Stimulated activated CD8-positive, alpha-beta memory T cell treated with anti-CD3 and anti-CD28 coated beads, Interleukin-12 subunit alpha, Interleukin-12 subunit beta, amount 100 ng/mL, for 24 hours (primary cell): ENCODE measurements at regions not wholly inside any gene's neighbourhood (a gene's known extent, or its start where the extent isn't known, plus 50 kb on each side); places are given as distances from the start of the nearest gene placed in this dataset.

Experiments used
- DNase-seq: peaks from one replicate; pipeline ENCODE4 v3.0.0-alpha.2; 2020; ENCODE audit errors: extremely low read depth

DNA sequence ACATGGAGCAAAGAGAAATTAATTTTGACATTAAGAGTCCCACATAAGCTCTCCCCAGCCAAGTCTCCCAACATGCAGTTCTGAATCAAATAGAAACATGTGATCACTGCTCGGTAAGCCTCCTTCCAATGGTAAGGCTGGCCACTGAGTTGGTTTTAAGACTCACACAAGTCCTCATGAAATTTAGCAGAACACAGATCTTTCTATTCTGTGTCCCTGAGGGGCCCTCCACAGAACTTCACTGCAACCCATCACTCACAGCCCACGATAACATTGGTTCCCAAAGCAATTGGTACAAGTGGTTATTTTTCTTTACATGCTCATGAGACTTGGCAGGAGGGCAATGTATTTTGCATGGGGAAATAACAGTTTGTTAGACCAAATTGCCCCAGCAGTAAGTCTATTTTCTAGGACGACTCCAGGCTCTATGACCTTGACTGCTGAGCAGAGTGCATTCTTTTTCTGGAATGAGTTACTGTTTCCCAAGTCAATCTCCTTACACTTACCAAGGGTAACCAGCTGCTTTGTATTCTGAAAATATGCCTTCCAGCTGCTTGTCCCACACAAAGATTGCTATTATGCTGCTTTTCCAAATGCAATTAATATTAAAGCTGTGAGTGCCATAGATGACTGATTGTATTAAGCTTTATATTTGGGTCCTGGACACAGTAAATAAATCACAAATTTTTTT, 142.3 kb upstream of the TANK start:
- DNase-seq = no peak

GRCh38 chr2:161019311-161019710, 140.9 kb upstream of the TANK start:
- no peak for DNase-seq

DNA sequence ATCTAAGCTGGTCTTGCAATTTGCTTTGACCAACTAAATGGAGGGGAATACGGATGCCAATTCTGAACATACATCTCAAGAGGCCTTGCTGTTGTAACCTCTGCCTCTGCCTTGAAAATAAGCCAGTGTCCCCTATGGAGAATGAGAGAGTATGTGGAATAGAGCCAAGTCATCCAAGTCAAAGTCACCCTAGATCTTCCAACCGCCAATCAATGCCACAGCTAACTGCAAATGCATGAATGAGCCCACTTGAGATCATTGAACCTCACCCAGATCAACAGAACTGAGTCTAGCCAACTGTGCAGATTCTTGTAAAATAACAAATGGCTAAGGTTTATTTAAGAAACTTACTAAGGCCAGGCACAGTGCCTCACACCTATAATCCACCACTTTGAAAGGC, 139.8 kb upstream of the TANK start:
- no peak for DNase-seq

DNA sequence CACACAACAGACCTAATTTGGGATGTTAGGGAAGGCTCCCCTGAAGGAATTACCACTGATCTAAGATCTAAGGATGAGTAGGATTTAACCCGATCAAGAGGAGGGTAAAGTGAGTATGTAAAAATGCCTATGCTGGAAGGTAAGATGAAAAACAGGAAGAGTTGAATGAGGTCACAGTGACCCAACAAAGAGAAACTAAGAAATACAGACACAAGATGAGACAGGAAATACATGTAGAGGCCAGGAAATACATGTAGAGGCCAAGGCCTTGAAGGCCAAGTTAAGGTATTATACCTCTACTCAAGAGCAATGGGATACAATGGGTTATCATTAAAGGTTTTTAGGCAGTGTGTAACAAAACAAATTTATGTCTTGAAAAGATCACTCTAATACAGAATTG, 131.6 kb upstream of the TANK start:
- no peak for DNase-seq

GRCh38 chr2:161029321-161029720, 130.9 kb upstream of the TANK start:
- DNase-seq = no peak

DNA sequence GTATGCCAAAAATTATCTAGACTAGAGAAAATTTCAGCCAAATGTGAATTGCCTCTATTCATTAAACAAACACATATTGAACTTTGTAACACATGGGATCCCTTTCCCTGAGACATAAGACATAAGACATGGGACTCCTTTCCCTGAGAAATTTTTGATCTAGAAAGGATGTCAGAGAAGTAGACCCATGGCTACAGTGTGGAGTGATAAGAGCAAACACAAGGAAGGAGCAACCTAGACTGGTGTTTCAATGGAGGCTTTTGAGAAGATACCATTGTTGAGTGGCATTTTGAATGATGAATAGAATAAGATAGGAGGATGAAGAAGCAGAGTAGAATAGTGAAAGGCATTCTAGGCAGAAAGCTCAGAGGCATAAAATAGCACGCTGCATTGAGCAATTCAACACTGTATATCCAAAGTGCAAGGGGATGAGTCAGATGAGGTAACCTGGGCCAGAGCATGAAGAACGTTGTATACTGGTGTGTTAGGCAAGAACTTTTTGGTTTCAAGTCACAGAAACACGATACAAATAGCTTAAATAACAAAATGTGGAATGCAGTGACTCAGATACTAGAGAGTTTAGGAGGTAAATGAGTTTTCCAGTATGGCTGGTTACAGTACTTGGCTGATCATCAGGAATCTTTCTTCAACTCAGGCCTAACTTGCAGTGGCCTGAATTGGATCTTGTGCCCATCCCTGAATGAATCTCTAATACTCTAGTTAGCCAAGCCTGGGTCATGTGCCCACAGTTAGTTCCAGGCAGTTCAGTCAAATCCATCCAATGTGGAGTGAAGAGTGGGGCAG, 129.8 kb upstream of the TANK start:
- DNase-seq = no peak

- no peak for DNase-seq
Measured at GRCh38 chr2:161031511-161031910, 128.7 kb upstream of the TANK start.

GRCh38 chr2:161032635-161033034, 127.6 kb upstream of the TANK start:
- no peak for DNase-seq

DNA sequence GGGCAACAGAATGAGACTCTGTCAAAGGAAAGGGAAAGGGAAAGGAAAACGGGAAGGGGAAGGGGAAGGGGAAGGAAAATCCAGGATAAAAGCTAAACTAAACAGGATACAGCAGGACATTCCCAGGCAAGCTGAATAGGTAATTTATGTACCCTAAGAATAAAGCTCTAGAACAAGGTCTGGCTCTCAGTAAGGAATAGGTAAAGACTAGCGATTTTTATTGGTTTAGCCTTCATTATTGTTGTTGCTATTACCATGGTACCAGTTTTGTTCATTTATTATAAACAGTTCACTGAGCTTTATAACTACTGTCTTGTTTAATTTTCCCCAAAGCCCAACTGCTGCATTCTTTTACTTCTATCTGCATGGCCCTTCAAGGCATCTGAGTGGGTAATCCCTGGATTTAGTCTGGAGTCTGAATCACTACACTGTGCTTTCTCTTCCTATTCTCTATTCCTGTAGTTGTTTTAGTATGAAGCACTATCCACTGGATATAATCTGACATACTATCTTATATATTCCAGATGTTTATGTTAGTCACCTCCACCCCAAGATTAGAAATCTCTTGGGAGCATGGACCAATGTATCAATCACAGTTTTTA, 127.1 kb upstream of the TANK start:
- DNase-seq = no peak

GRCh38 chr2:161036926-161037325, 123.3 kb upstream of the TANK start:
- DNase-seq = no peak

DNA sequence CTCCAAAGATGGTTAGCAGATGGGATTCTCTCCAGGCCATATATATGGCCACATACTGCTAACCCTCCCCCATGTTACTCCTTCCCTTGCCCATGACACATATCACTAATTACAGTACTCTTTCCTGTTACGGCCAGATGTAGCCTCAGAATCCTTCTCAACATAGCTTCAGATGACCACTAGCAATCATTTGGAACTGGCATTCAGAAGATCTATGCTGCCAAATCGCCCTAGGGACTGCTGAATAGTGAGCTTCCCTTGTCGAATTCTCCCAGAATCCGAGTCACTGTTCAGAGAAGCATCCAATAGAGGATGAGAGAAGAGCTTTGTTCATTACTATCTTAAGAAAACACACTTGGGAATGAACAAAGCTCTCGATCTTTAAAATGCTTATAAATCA, 121.2 kb upstream of the TANK start:
- no peak for DNase-seq

DNA sequence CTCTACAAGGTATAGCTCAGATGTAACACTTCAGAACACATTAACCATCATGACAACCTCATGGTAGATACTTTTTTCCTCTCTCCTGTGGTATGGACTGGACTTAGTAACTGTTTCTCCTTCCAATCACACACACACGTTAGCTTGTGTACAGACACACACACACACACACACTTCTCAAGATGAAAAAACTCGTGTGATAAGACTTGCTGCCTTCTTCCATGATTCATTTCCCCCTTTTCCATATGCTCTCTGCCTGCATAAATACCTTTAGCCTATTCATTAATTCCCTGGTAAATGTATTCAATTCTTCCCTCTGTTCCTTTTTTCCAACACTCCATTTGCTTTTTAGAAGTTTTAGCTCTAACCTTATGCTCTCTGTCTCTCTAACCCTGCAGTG, 118.9 kb upstream of the TANK start:
- DNase-seq = no peak

- DNase-seq = no peak
Measured at GRCh38 chr2:161042990-161043625, 117.1 kb upstream of the TANK start.

- DNase-seq = no peak
Measured at GRCh38 chr2:161044095-161044865, 115.9 kb upstream of the TANK start.

- DNase-seq = no peak
Measured at GRCh38 chr2:161044921-161045320, 115.3 kb upstream of the TANK start.

DNA sequence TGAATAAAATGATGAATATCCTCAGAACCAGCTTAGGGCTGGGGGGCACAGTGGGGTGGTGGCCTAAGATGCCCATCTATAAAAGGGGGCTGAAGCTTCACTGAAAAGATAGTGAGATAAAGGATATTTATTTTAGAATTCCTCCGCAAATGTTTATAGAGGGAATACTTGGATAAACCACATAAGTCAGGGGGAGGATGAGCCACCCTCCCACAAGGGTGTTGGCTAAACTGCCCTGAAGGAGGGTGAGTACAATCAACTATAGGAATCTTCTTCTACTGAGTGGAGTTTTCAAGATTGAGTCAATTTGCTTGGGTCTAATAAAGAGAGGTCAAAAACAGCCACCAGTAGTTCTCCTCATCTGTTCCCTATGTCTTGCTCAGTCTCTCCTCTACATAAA, 114.5 kb upstream of the TANK start:
- no peak for DNase-seq

DNA sequence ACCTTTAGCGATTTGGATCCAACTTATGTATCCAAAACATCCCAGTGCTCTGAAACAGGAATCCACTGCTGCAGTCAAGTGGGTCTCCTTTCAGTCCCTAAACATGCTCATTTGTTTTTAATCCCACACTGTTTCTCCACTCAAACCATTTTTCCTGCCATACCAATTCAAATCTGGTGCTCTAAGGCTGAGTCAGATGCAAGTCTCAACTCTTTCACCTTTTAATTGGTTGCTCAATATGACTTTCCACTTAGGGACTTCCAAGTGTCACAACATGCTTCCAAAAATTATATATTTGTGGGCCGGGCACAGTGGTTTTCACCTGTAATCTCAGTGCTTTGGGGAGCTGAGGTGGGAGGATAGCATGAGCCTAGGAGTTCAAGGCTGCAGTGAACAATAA, 113.4 kb upstream of the TANK start:
- no peak for DNase-seq

DNA sequence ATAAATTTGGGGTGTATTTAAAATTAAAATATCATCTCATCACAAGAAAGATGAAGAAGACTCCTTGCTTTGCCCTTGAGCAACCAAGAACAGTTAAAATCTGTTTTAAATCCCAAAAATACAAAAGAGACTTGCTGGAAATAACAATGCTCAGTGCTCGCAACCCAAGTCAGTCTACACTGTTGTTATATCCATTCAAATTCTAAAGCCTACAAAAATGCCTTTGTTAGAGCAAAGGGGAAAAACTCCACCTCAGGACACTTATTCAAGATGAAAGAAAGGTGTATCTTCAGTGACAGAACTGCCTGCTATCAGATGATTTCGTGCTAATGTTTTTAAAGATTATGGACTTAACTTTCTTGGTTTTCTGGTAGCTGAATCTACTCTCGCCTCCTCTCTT, 111.9 kb upstream of the TANK start:
- DNase-seq = no peak

DNA sequence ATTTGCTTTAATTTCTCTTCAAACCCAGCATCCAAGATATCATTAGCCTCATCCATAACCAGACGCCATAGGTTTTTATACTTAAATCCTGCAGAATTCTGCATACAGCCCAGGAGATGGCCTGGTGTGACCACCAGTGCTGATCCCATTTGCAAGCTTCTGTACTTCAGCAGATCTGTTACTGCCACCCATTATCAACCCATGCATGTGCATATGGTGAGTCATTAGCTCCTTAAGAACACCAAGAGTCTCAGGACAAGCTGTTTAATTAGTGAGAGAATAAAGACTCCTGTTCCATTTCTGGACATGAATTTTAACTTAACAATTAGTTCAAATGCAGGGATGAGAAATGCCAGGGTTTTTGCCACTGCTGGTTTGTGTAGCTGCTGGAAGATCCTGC, 110.7 kb upstream of the TANK start:
- no peak for DNase-seq

DNA sequence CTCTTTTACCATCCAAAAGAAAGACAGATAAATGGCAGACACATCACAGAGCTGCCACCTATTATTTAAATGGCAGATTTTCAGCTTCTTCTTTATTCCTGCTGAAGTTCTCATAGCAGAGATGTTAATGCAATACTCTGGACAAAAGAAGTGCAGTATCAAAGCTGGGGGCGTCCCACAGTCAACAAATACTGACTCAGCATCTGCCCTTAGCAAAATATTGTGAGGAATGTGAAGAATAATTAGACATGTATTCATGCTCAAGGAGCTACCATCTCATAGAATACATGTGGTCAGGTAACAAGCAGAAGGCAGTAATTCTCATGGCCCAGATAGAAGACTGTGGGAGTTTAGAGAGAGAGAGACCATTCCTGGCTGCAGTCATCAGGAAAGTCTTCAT, 108.0 kb upstream of the TANK start:
- DNase-seq = no peak

- no peak for DNase-seq
Measured at GRCh38 chr2:161055289-161055688, 104.9 kb upstream of the TANK start.

DNA sequence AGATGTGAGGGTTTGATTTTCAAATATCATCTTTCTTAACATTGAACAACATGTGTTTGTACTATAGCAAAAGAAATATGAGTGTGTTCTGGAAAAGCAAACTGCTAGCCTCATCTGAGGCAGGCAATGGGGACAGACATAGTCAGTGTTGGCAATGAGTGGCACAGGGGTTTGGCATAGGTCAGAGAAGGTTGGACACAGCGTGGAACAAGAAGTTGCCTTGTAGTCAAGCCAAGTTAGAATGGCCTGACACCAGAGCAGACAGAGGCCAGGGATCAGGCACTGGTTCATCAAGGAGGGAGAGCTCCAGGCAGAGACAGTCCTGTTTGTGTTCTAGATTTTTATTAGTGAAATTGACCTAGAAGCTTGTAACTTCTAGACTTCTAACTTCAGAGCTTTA, 100.8 kb upstream of the TANK start:
- DNase-seq = no peak
